ENCODE measurements at regions not wholly inside any gene's neighbourhood (a gene's known extent, or its start where the extent isn't known, plus 50 kb on each side); places are given as distances from the start of the nearest gene placed in this dataset.

DNA sequence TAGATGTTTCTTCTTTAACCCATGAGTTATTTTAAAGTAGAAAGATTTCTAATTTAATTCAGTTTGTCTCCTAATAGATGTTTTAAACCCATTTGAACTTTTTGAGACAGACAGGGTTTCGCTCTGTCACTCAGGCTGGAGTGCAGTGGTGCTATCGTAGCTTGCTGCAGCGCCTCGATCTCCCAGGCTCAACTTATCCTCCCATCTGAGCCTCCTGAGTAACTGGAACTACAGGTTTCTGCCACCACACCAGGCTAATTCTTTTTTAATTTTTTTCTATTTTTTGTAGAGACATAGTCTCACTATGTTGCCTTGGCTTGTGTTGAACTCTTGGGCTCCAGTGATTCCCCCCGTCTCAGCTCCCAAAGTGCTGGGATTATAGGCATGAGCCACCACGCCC is 53.0 kb upstream of the RAB18 start:
- Histone ChIP-seq H3K4me3 (ENCODE audit: low read length in 3 of 3) (no peak overlapping the region), H3K27ac (ENCODE audit: low read depth, low read length) (no peak overlapping the region), H3K9me3 (ENCODE audit: control insufficient read depth in 3 of 3, low read length in 3 of 3) (no peaks in the 10 kb centered on the region), H3K9ac (ENCODE audit: low read depth in 1 of 3, low read length in 3 of 3) (no peak overlapping the region), H3K4me1 (ENCODE audit: control insufficient read depth in 3 of 3, insufficient read depth in 3 of 3, low read length in 3 of 3) (peaks cover 0 to 4% (median 0%) of the 10 kb centered on the region in 3 donors), H3K27me3 (ENCODE audit: control insufficient read depth in 3 of 3, insufficient read depth in 3 of 3, low read length in 3 of 3) (no peaks in the 10 kb centered on the region), H3K36me3 (ENCODE audit: control insufficient read depth in 3 of 3, insufficient read depth in 3 of 3, low read length in 3 of 3) (no peaks in the 10 kb centered on the region)

DNA sequence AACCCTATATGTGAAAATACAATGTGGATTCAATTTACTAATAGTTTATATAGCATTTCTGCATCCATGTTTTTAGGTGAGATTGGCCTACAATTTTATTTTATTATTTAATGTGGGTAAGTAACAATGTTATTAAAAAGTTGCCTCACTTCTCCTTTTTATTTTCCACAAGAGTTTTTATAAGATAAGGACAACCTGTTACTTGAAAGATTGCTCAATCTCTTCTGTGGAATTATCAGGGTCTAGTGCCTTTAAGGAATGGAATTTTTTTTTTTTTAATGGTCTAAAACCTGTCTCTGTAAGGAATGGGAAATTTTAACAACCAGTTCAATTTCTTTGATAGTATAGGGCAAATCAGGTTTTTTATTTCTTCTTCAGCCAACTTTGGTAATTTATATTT is 53.9 kb upstream of the RAB18 start:
- Histone ChIP-seq H3K27ac (ENCODE audit: low read depth, low read length) (no peak overlapping the region), H3K9ac (ENCODE audit: low read depth in 1 of 3, low read length in 3 of 3) (no peak overlapping the region), H3K9me3 (ENCODE audit: control insufficient read depth in 3 of 3, low read length in 3 of 3) (no peaks in the 10 kb centered on the region), H3K27me3 (ENCODE audit: control insufficient read depth in 3 of 3, insufficient read depth in 3 of 3, low read length in 3 of 3) (no peaks in the 10 kb centered on the region), H3K4me1 (ENCODE audit: control insufficient read depth in 3 of 3, insufficient read depth in 3 of 3, low read length in 3 of 3) (peaks cover 0 to 6% (median 0%) of the 10 kb centered on the region in 3 donors), H3K4me3 (ENCODE audit: low read length in 3 of 3) (no peak overlapping the region), H3K36me3 (ENCODE audit: control insufficient read depth in 3 of 3, insufficient read depth in 3 of 3, low read length in 3 of 3) (no peaks in the 10 kb centered on the region)

DNA sequence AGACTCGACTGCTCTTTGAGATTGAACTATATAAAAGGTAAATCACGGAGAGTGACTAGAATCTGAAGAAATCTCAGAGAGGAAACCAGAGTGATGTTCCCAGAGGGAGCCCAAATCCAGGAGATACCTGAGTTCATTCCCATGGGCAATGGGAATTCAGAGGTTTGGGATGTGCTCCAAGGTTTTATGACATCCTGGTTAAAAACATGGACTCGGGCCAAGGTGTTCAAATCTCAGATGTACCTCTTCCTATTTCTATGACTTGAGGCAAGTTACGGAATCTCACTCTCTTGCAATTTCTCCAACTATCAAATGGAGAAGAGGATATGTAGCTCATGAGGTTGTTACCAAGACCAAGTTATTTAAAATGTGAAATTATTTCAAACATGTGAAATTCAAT is 54.5 kb upstream of the RAB18 start:
- Histone ChIP-seq H3K27me3 (ENCODE audit: control insufficient read depth in 3 of 3, insufficient read depth in 3 of 3, low read length in 3 of 3) (no peaks in the 10 kb centered on the region), H3K4me3 (ENCODE audit: low read length in 3 of 3) (no peak overlapping the region), H3K9me3 (ENCODE audit: control insufficient read depth in 3 of 3, low read length in 3 of 3) (no peaks in the 10 kb centered on the region)

GRCh38 chr10:27448921-27449320 is 55.2 kb upstream of the RAB18 start:
- H3K4me3 ChIP-seq (ENCODE audit: low read length in 3 of 3), result no peak overlapping the region
- no peaks in the 10 kb centered on the region for H3K36me3 ChIP-seq (ENCODE audit: control insufficient read depth in 3 of 3, insufficient read depth in 3 of 3, low read length in 3 of 3)
- H3K27ac ChIP-seq (ENCODE audit: low read depth, low read length), result no peak overlapping the region
- no peak overlapping the region for H3K9ac ChIP-seq (ENCODE audit: low read depth in 1 of 3, low read length in 3 of 3)
- no peaks in the 10 kb centered on the region for H3K9me3 ChIP-seq (ENCODE audit: control insufficient read depth in 3 of 3, low read length in 3 of 3)
- H3K4me1 ChIP-seq (ENCODE audit: control insufficient read depth in 3 of 3, insufficient read depth in 3 of 3, low read length in 3 of 3), result peaks cover 0 to 6% (median 0%) of the 10 kb centered on the region in 3 donors
- H3K27me3 ChIP-seq (ENCODE audit: control insufficient read depth in 3 of 3, insufficient read depth in 3 of 3, low read length in 3 of 3), result no peaks in the 10 kb centered on the region

More for the DNA sequence above, 54.5 kb upstream of the RAB18 start:
- Histone ChIP-seq H3K9ac (ENCODE audit: low read depth in 1 of 3, low read length in 3 of 3) (no peak overlapping the region), H3K36me3 (ENCODE audit: control insufficient read depth in 3 of 3, insufficient read depth in 3 of 3, low read length in 3 of 3) (no peaks in the 10 kb centered on the region), H3K4me1 (ENCODE audit: control insufficient read depth in 3 of 3, insufficient read depth in 3 of 3, low read length in 3 of 3) (peaks cover 0 to 6% (median 0%) of the 10 kb centered on the region in 3 donors), H3K27ac (ENCODE audit: low read depth, low read length) (no peak overlapping the region)

DNA sequence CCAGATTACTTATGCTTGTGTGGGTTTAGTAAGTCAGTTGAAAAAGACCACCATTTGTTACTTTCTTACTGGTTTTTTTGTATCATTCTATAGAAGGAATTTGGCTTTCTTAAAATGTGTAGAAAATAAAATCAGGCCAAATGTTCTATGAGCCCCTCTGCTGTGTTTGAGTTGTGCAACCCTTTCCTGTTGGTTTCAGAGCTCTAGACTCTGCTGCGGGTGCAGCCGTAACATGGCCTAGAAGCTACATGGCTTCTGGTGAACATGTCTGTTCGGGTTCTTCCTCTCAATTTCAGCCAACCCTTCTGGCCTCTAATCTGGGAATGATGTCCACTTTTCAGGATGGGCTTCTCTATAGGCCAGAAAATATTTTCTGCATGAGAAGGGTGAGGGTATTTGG is 56.6 kb upstream of the RAB18 start:
- no peak overlapping the region for H3K4me3 ChIP-seq (ENCODE audit: low read length in 3 of 3)
- peaks cover 0 to 6% (median 0%) of the 10 kb centered on the region in 3 donors for H3K4me1 ChIP-seq (ENCODE audit: control insufficient read depth in 3 of 3, insufficient read depth in 3 of 3, low read length in 3 of 3)
- H3K36me3 ChIP-seq (ENCODE audit: control insufficient read depth in 3 of 3, insufficient read depth in 3 of 3, low read length in 3 of 3), result no peaks in the 10 kb centered on the region
- no peaks in the 10 kb centered on the region for H3K9me3 ChIP-seq (ENCODE audit: control insufficient read depth in 3 of 3, low read length in 3 of 3)
- H3K27me3 ChIP-seq (ENCODE audit: control insufficient read depth in 3 of 3, insufficient read depth in 3 of 3, low read length in 3 of 3), result no peaks in the 10 kb centered on the region
- no peak overlapping the region for H3K27ac ChIP-seq (ENCODE audit: low read depth, low read length)
- no peak overlapping the region for H3K9ac ChIP-seq (ENCODE audit: low read depth in 1 of 3, low read length in 3 of 3)

- Histone ChIP-seq H3K36me3 (ENCODE audit: control insufficient read depth in 3 of 3, insufficient read depth in 3 of 3, low read length in 3 of 3) (no peaks in the 10 kb centered on the region), H3K4me1 (ENCODE audit: control insufficient read depth in 3 of 3, insufficient read depth in 3 of 3, low read length in 3 of 3) (peaks cover 0 to 6% (median 0%) of the 10 kb centered on the region in 3 donors), H3K27me3 (ENCODE audit: control insufficient read depth in 3 of 3, insufficient read depth in 3 of 3, low read length in 3 of 3) (no peaks in the 10 kb centered on the region), H3K9me3 (ENCODE audit: control insufficient read depth in 3 of 3, low read length in 3 of 3) (no peaks in the 10 kb centered on the region), H3K27ac (ENCODE audit: low read depth, low read length) (no peak overlapping the region), H3K4me3 (ENCODE audit: low read length in 3 of 3) (no peak overlapping the region), H3K9ac (ENCODE audit: low read depth in 1 of 3, low read length in 3 of 3) (no peak overlapping the region)
Observed at GRCh38 chr10:27446091-27446918, 57.8 kb upstream of the RAB18 start.

- H3K4me1 ChIP-seq (ENCODE audit: control insufficient read depth in 3 of 3, insufficient read depth in 3 of 3, low read length in 3 of 3), result peaks cover 0 to 6% (median 0%) of the 10 kb centered on the region in 3 donors
- H3K36me3 ChIP-seq (ENCODE audit: control insufficient read depth in 3 of 3, insufficient read depth in 3 of 3, low read length in 3 of 3), result no peaks in the 10 kb centered on the region
- no peak overlapping the region for H3K9ac ChIP-seq (ENCODE audit: low read depth in 1 of 3, low read length in 3 of 3)
- H3K27me3 ChIP-seq (ENCODE audit: control insufficient read depth in 3 of 3, insufficient read depth in 3 of 3, low read length in 3 of 3), result no peaks in the 10 kb centered on the region
- no peak overlapping the region for H3K4me3 ChIP-seq (ENCODE audit: low read length in 3 of 3)
- no peaks in the 10 kb centered on the region for H3K9me3 ChIP-seq (ENCODE audit: control insufficient read depth in 3 of 3, low read length in 3 of 3)
- no peak overlapping the region for H3K27ac ChIP-seq (ENCODE audit: low read depth, low read length)
Observed at GRCh38 chr10:27445070-27445469, 59.0 kb upstream of the RAB18 start.

GRCh38 chr10:27440478-27440877 is 63.6 kb upstream of the RAB18 start:
- H3K9me3 ChIP-seq (ENCODE audit: control insufficient read depth in 3 of 3, low read length in 3 of 3), result no peaks in the 10 kb centered on the region
- H3K36me3 ChIP-seq (ENCODE audit: control insufficient read depth in 3 of 3, insufficient read depth in 3 of 3, low read length in 3 of 3), result no peaks in the 10 kb centered on the region
- H3K4me1 ChIP-seq (ENCODE audit: control insufficient read depth in 3 of 3, insufficient read depth in 3 of 3, low read length in 3 of 3), result no peaks in the 10 kb centered on the region
- H3K27me3 ChIP-seq (ENCODE audit: control insufficient read depth in 3 of 3, insufficient read depth in 3 of 3, low read length in 3 of 3), result peaks cover 0 to 3% (median 0%) of the 10 kb centered on the region in 3 donors
- no peak overlapping the region for H3K27ac ChIP-seq (ENCODE audit: low read depth, low read length)
- no peak overlapping the region for H3K4me3 ChIP-seq (ENCODE audit: low read length in 3 of 3)
- no peak overlapping the region for H3K9ac ChIP-seq (ENCODE audit: low read depth in 1 of 3, low read length in 3 of 3)

- Histone ChIP-seq H3K9ac (ENCODE audit: low read depth in 1 of 3, low read length in 3 of 3) (no peak overlapping the region), H3K9me3 (ENCODE audit: control insufficient read depth in 3 of 3, low read length in 3 of 3) (no peaks in the 10 kb centered on the region), H3K4me3 (ENCODE audit: low read length in 3 of 3) (no peak overlapping the region), H3K27ac (ENCODE audit: low read depth, low read length) (no peak overlapping the region), H3K27me3 (ENCODE audit: control insufficient read depth in 3 of 3, insufficient read depth in 3 of 3, low read length in 3 of 3) (peaks cover 0 to 3% (median 0%) of the 10 kb centered on the region in 3 donors), H3K4me1 (ENCODE audit: control insufficient read depth in 3 of 3, insufficient read depth in 3 of 3, low read length in 3 of 3) (no peaks in the 10 kb centered on the region), H3K36me3 (ENCODE audit: control insufficient read depth in 3 of 3, insufficient read depth in 3 of 3, low read length in 3 of 3) (no peaks in the 10 kb centered on the region)
Observed at GRCh38 chr10:27440021-27440420, 64.1 kb upstream of the RAB18 start.

GRCh38 chr10:27439101-27439500 is 65.0 kb upstream of the RAB18 start:
- Histone ChIP-seq H3K9ac (ENCODE audit: low read depth in 1 of 3, low read length in 3 of 3) (no peak overlapping the region), H3K36me3 (ENCODE audit: control insufficient read depth in 3 of 3, insufficient read depth in 3 of 3, low read length in 3 of 3) (no peaks in the 10 kb centered on the region), H3K4me3 (ENCODE audit: low read length in 3 of 3) (no peak overlapping the region), H3K27me3 (ENCODE audit: control insufficient read depth in 3 of 3, insufficient read depth in 3 of 3, low read length in 3 of 3) (peaks cover 0 to 3% (median 0%) of the 10 kb centered on the region in 3 donors), H3K4me1 (ENCODE audit: control insufficient read depth in 3 of 3, insufficient read depth in 3 of 3, low read length in 3 of 3) (no peaks in the 10 kb centered on the region), H3K27ac (ENCODE audit: low read depth, low read length) (no peak overlapping the region), H3K9me3 (ENCODE audit: control insufficient read depth in 3 of 3, low read length in 3 of 3) (no peaks in the 10 kb centered on the region)

All from skeletal muscle tissue (tissue), 3 donors.